HEK293T (cell line): ENCODE measurements at regions not wholly inside any gene's neighbourhood (a gene's known extent, or its start where the extent isn't known, plus 50 kb on each side); places are given as distances from the start of the nearest gene placed in this dataset.

Experiments used
- CTCF ChIA-PET: fragments of 350-600 bp; formaldehyde crosslinking; extraction: SDS; loops from one replicate; lab custom pipeline; 2021; ENCODE audit warnings: antibody characterized with exemption, inconsistent platforms; lab: Yijun Ruan, JAX
- POLR2A ChIA-PET: fragments of 350-600 bp; formaldehyde crosslinking; extraction: SDS; loops from one replicate; lab custom pipeline; 2020; ENCODE audit warnings: antibody characterized with exemption, inconsistent platforms; lab: Yijun Ruan, JAX
- DNase-seq: peaks from one replicate; pipeline ENCODE4 v3.0.0; 2012; ENCODE audit warnings: mixed read lengths; ENCODE audit errors: extremely low spot score
- ARNT ChIP-seq: fragments of 450-650 bp; IDR thresholded peaks from 2 replicates; pipeline ENCODE4 v1.6.1; 2017; ENCODE audit warnings: mild to moderate bottlenecking
- BHLHE40 ChIP-seq: fragments of 450-650 bp; IDR thresholded peaks from 2 replicates; pipeline ENCODE4 v1.6.1; 2016; ENCODE audit warnings: mild to moderate bottlenecking, moderate library complexity, borderline replicate concordance
- CTBP1 ChIP-seq: fragments of 450-650 bp; IDR thresholded peaks from 2 replicates; pipeline ENCODE4 v1.6.1; 2016; ENCODE audit warnings: borderline replicate concordance
- ELF4 ChIP-seq: fragments of 450-650 bp; IDR thresholded peaks from 2 replicates; pipeline ENCODE4 v1.6.1; 2017; ENCODE audit warnings: antibody characterized with exemption
- FOXA1 ChIP-seq: fragments of 450-650 bp; IDR thresholded peaks from 2 replicates; pipeline ENCODE4 v1.6.1; 2016; ENCODE audit warnings: mild to moderate bottlenecking
- FOXK2 ChIP-seq: fragments of 450-650 bp; IDR thresholded peaks from 2 replicates; pipeline ENCODE4 v1.6.1; 2016; ENCODE audit warnings: mild to moderate bottlenecking
- FOXM1 ChIP-seq: fragments of 450-650 bp; IDR thresholded peaks from 2 replicates; pipeline ENCODE4 v1.6.1; 2017; ENCODE audit warnings: mild to moderate bottlenecking, borderline replicate concordance
- HDGF ChIP-seq: fragments of 450-650 bp; IDR thresholded peaks from 2 replicates; pipeline ENCODE4 v1.6.1; 2017; ENCODE audit warnings: antibody characterized with exemption, borderline replicate concordance
- L3MBTL2 ChIP-seq: fragments of 450-650 bp; conservative IDR thresholded peaks from 2 replicates; pipeline ENCODE4 v1.6.1; 2016; ENCODE audit warnings: mild to moderate bottlenecking
- LEF1 ChIP-seq: fragments of 450-650 bp; IDR thresholded peaks from 2 replicates; pipeline ENCODE4 v1.6.1; 2017; ENCODE audit warnings: mild to moderate bottlenecking, borderline replicate concordance
- NFRKB ChIP-seq: fragments of 450-650 bp; IDR thresholded peaks from 2 replicates; pipeline ENCODE4 v1.6.1; 2016; ENCODE audit warnings: mild to moderate bottlenecking, moderate library complexity
- PKNOX1 ChIP-seq: fragments of 450-650 bp; IDR thresholded peaks from 2 replicates; pipeline ENCODE4 v1.6.1; 2016
- SP1 ChIP-seq: fragments of 450-650 bp; IDR thresholded peaks from 2 replicates; pipeline ENCODE4 v1.6.1; 2017
- SUZ12 ChIP-seq: fragments of 450-650 bp; IDR thresholded peaks from 2 replicates; pipeline ENCODE4 v1.6.1; 2016; ENCODE audit warnings: mild to moderate bottlenecking
- TARDBP ChIP-seq: fragments of 450-650 bp; IDR thresholded peaks from 2 replicates; pipeline ENCODE4 v1.6.1; 2016
- ZNF384 ChIP-seq: fragments of 450-650 bp; IDR thresholded peaks from 2 replicates; pipeline ENCODE4 v1.6.1; 2016

- CTCF ChIA-PET, result no interaction called here
- POLR2A ChIA-PET, result interaction anchor here (1.4 kb wide), 1 partner anchor 89 kb away, joined by 6 read pairs; the partner anchor contains the start of gene TNRC6C
- DNase-seq, result no peak
- no peak for TF ChIP-seq TARDBP
- no peak for TF ChIP-seq NFRKB
- no peak for TF ChIP-seq BHLHE40
- TF ChIP-seq ZNF384, result no peak
Measured at GRCh38 chr17:77869665-77870132, 88.8 kb upstream of the TNRC6C start.

- ChIA-PET CTCF (no interaction called here), POLR2A (no interaction called here)
- no peak for DNase-seq
- TF ChIP-seq NFRKB, result no peak
- TF ChIP-seq SUZ12, result no peak
- TF ChIP-seq ZNF384, result no peak
- no peak for TF ChIP-seq FOXM1
- no peak for TF ChIP-seq ARNT
Measured at GRCh38 chr17:77872199-77872598, 86.3 kb upstream of the TNRC6C start.

GRCh38 chr17:77872714-77873499, 85.6 kb upstream of the TNRC6C start:
- CTCF ChIA-PET, result no interaction called here
- DNase-seq, result no peak
- no peak for TF ChIP-seq NFRKB
- TF ChIP-seq SUZ12, result no peak
- TF ChIP-seq L3MBTL2, result no peak
- no peak for TF ChIP-seq FOXK2
- TF ChIP-seq SP1, result no peak
- no peak for TF ChIP-seq PKNOX1
- TF ChIP-seq HDGF, result no peak
- TF ChIP-seq FOXA1, result no peak
- no peak for TF ChIP-seq LEF1
- TF ChIP-seq ARNT, result no peak
- TF ChIP-seq CTBP1, result no peak
- no peak for TF ChIP-seq BHLHE40
- TF ChIP-seq FOXM1, result no peak
- no peak for TF ChIP-seq ZNF384
- TF ChIP-seq TARDBP, result no peak
- TF ChIP-seq ELF4, result no peak
- POLR2A ChIA-PET, result no interaction called here

GRCh38 chr17:77873500-77874302, 84.8 kb upstream of the TNRC6C start:
- ChIA-PET CTCF (no interaction called here), POLR2A (no interaction called here)
- TF ChIP-seq BHLHE40 (no peak), NFRKB (no peak), FOXM1 (no peak)
- no peak for DNase-seq

GRCh38 chr17:77874303-77875050, 84.0 kb upstream of the TNRC6C start:
- TF ChIP-seq FOXA1 (no peak), ZNF384 (no peak), TARDBP (no peak), FOXM1 (no peak), HDGF (no peak), PKNOX1 (no peak), LEF1 (no peak), ARNT (no peak)
- no peak for DNase-seq
- ChIA-PET CTCF (no interaction called here), POLR2A (no interaction called here)

- CTCF ChIA-PET, result no interaction called here
- no peak for DNase-seq
- TF ChIP-seq HDGF (no peak), CTBP1 (no peak), LEF1 (no peak), FOXM1 (no peak)
- POLR2A ChIA-PET, result no interaction called here
Measured at GRCh38 chr17:77875051-77875780, 83.3 kb upstream of the TNRC6C start.
